ENCODE measurements at regions not wholly inside any gene's neighbourhood (a gene's known extent, or its start where the extent isn't known, plus 50 kb on each side); places are given as distances from the start of the nearest gene placed in this dataset.
A peak's percentile ranks its signal among the peaks of the same experiment; 100 is the strongest.
"Not testable (repeated sequence)": the region's sequence is repeated elsewhere in the genome, so short reads cannot be mapped to it uniquely, and the experiment has no call there.

- DNase-seq (ENCODE audit: low read depth), result no peak
These were observed 610.5 kb upstream of the MAN1A1 start for GRCh38 chr6:119960036-119960435.

- DNase-seq (ENCODE audit: low read depth), result no peak
These were observed 607.6 kb upstream of the MAN1A1 start for GRCh38 chr6:119957195-119957594.

- DNase-seq (ENCODE audit: low read depth), result no peak
These were observed 603.1 kb upstream of the MAN1A1 start for GRCh38 chr6:119952696-119953095.

DNA sequence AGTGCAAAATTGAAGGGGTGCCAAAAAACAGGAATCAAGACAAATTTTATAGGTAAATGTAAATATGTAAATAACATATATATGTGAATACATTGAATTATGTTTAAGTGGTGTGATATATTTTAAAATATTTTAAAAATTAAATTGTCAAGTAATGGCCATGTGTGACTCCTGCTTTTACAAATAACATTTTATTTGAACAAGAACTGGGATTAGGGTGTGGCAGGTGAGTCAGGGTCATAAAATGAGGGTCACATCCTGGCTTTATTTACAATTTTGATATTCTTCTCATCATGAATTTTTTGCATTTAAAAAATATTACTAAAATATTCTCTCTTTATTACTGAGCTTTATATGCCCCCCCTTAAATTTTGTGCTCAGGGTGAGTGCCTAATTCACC, 601.1 kb upstream of the MAN1A1 start:
- DNase-seq (ENCODE audit: low read depth), result no peak

DNA sequence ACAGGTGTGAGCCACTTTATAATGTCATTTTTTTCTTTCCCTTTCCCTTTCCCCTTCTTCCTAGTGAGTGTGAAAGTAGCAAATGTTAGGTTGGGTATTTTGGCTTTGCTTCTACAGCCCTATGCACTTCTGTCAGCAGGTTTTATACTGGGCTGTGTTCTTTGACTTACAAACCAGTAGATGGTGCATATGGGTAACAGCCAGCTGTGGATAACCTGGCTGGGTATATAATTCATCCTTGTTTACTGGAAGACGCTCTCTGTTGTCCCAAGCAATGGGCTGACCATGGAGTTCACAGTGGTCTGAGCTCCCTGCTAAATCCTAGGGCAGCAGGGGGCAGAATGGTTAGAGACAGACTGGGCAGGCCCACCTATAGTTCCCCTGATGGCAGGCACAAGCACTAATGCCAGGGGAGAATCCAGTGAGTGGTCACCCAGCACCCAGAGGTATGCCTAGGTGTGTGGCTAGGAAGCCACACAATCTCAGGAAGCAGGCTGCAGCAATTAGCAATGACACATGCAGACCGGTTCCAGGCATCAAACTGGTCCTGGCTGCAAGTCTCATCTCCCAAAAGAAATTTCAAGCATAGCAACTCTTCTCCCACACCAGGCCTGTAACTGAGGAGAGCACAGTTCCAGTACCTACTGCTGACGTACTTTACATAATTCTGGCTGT, 592.7 kb upstream of the MAN1A1 start:
- no peak for DNase-seq (ENCODE audit: low read depth)

DNA sequence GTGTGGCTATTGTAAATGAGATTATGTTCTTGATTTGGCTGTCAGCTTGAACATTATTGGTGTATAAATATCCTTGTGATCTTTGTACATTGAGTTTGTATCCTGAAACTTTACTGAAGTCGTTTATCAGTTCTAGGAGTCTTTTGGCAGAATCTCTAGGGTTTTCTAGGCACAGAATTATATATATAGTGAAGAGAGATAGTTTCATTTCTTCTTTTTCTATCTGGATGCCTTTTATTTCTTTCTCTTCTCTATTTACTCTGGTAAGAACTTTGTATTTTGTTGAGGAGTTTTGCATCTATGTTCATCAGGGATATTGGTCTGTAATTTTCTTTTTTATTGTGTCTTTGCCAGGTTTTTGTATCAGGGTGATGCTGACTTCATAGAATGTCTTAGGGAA, 589.2 kb upstream of the MAN1A1 start:
- DNase-seq (ENCODE audit: low read depth), result no peak

- no peak for DNase-seq (ENCODE audit: low read depth)
These were observed 585.3 kb upstream of the MAN1A1 start for GRCh38 chr6:119934816-119935215.

DNA sequence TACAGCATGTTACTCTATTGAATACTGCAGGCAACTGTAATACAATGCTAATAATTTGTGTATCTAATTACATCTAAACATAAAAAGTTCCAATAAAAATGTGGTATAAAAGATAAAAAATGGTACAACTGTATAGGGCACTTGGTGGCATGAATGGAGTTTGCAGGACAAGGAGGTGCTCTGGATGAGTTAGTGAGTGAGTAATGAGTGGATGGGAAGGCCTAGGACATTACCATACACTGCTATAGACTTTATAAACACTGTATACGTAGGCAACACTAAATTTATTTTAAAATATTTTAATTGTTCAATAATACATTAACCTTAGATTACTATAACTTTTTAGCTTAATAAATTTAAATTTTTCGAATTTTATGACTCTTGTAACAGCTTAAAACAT, 579.6 kb upstream of the MAN1A1 start:
- DNase-seq (ENCODE audit: low read depth), result no peak

DNA sequence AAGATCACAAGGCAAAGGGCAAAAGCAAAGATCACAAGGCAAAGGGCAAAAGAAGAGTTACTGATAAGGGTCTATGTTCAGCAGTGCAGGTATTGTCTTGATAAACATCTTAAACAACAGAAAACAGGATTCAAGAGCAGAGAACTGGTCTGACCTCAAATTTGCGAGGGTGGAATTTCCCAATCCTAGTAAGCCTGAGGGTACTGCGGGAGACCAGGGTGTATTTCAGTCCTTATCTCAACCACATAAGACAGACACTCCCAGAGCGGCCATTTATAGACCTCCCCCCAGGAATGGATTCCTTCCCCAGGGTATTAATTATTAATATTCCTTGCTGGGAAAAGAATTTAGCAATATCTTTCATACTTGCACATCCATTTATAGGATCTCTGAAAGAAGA, 575.3 kb upstream of the MAN1A1 start:
- DNase-seq (ENCODE audit: low read depth), result not testable (repeated sequence)

GRCh38 chr6:119922814-119923213, 573.3 kb upstream of the MAN1A1 start:
- DNase-seq (ENCODE audit: low read depth), result no peak

DNA sequence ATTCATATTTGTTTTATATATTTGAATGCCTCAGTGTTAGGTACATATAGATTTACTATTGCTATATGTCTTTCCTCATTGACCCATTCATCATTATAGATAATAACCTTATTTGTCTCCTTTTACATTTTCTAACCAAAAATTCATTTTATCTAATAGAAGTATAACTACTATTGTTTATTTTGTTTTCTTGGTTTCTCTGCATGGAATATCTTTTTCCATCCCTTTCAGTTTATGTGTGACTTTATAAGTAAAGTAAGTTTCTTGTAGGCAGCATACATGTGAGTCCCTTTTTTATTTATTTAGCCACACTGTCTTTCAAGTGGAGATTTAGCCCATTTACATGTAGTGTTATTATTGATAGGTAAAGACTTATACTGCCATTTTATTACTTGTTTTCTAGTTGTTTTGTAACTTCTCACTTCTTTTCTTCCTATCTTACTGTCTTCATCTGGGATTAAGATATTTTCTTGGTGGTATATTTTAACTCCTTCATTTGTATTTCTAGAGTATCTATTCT, 572.0 kb upstream of the MAN1A1 start:
- DNase-seq (ENCODE audit: low read depth), result no peak

- DNase-seq (ENCODE audit: low read depth), result no peak
These were observed 567.6 kb upstream of the MAN1A1 start for GRCh38 chr6:119917186-119917585.

GRCh38 chr6:119915971-119916370, 566.4 kb upstream of the MAN1A1 start:
- DNase-seq (ENCODE audit: low read depth), result no peak

- DNase-seq (ENCODE audit: low read depth), result no peak
These were observed 558.6 kb upstream of the MAN1A1 start for GRCh38 chr6:119908157-119908556.

DNA sequence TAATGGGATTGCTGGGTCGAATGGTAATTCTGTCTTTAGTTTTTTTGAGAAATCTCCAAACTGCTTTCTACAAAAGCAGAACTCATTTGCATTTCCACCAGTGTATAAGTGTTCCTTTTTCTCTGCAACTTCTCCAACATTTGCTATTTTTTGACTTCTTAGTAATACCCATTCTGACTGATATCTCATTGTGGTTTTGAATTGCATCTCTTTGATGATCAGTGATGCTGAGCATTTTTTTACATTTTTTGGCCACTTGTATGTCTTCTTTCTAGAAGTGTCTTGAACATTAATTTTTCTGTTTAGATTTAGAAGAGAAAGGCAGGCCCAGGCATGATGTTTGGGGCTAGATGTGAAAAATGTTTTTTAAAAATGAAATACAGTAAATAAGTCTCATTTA, 553.1 kb upstream of the MAN1A1 start:
- no peak for DNase-seq (ENCODE audit: low read depth)

- DNase-seq (ENCODE audit: low read depth), result no peak
These were observed 547.2 kb upstream of the MAN1A1 start for GRCh38 chr6:119896806-119897205.

DNA sequence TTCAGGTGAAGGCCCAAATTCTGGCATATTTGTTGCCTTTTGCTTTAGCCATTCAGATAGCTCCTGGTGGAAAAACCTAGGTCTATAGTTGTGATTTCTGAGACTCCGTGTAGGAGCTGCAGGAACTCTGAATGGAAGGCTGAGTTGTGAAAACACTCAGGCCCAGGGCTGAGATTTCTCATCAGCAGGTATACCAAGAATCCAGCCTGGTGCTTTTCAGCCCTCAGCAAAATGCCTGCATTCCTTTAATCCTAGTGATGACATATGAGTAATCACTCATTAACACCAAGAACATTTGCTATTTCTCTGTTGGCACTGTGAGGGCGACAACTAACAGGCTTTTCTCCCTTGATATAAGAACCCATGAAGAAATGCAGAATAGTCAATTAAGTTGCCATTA, 546.1 kb upstream of the MAN1A1 start:
- DNase-seq (ENCODE audit: low read depth), result no peak

DNA sequence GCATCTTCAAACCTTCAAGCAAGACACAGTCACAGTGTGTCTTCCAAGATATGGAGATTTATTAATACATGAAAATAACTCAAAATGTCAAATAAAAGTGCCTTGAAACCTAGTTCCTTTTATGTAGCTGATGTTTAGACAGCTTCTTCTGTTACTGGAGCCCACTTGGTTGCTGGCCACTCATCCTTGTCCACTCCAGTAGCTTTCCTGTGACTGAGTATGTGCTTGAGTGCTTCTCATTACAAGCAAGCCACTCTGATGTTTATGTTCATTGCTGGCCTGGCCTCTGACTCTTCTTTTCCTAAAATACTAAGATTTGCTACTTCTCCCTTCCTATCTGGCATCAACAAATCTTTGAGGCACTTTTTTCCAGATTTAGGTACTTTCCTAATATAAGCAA, 545.2 kb upstream of the MAN1A1 start:
- DNase-seq (ENCODE audit: low read depth), result no peak

GRCh38 chr6:119891644-119892043, 542.1 kb upstream of the MAN1A1 start:
- DNase-seq (ENCODE audit: low read depth), result no peak

- no peak for DNase-seq (ENCODE audit: low read depth)
These were observed 541.6 kb upstream of the MAN1A1 start for GRCh38 chr6:119891206-119891605.

- DNase-seq (ENCODE audit: low read depth), result no peak
These were observed 540.9 kb upstream of the MAN1A1 start for GRCh38 chr6:119890470-119890869.

- no peak for DNase-seq (ENCODE audit: low read depth)
These were observed 538.1 kb upstream of the MAN1A1 start for GRCh38 chr6:119887666-119888065.

GRCh38 chr6:119881416-119881815, 531.9 kb upstream of the MAN1A1 start:
- peak; percentile 31 for DNase-seq (ENCODE audit: low read depth)

GRCh38 chr6:119880840-119881239, 531.3 kb upstream of the MAN1A1 start:
- DNase-seq (ENCODE audit: low read depth), result no peak

All from fibroblast of gingiva (primary cell).